Hematopoietic multipotent progenitor cell treated with erythropoietin and hydrocortisone succinate and interleukin-3 and kit ligand, for 17 days (in vitro differentiated cells): ENCODE measurements at regions not wholly inside any gene's neighbourhood (a gene's known extent, or its start where the extent isn't known, plus 50 kb on each side); places are given as distances from the start of the nearest gene placed in this dataset.

Experiments
- DNase-seq: peaks from one replicate; pipeline ENCODE4 v3.0.0-alpha.2; 2015; ENCODE audit warnings: low spot score

- DNase-seq: no peak
Measured at GRCh38 chr16:13393816-13394215, 492.4 kb downstream of the SHISA9 start.

GRCh38 chr16:13394488-13394887 lies 493.1 kb downstream of the SHISA9 start:
- no peak for DNase-seq

DNA sequence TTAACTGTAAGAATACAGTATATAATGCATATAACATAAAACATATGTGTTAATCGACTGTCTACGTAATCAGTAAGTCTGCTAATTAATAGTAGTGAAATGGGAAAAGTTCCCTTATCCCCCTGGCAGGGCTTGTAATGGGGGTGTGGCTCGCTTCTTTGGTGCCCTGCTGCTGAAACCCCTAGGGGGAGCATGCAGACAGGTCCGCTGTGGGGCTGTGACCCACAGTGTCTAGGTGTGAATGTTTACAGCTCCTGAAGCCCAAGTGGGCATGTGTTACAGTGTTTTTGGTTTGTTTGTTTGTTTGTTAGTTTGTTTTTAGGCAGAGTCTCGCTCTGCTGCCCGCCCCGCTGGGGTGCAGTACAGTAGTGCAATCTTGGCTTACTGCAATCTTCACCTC lies 495.7 kb downstream of the SHISA9 start:
- DNase-seq: no peak

GRCh38 chr16:13401641-13402040 lies 500.2 kb downstream of the SHISA9 start:
- DNase-seq: no peak

DNA sequence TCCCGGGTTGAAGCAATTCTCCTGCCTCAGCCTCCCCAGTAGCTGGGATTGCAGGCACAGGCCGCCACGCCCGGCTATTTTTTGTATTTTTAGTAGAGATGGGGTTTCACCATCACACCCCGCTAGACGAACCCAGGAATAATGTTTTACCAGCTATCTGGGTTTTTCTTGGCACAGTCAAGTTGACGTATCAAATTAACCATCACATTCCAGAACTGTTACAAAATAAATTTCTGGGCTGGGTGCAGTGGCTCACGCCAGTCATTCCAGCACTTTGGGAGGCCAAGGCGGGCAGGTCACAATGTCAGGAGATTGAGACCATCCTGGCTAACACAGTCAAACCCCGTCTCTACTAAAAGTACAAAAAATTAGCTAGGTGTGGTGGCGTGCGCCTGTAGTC lies 501.2 kb downstream of the SHISA9 start:
- no peak for DNase-seq

DNA sequence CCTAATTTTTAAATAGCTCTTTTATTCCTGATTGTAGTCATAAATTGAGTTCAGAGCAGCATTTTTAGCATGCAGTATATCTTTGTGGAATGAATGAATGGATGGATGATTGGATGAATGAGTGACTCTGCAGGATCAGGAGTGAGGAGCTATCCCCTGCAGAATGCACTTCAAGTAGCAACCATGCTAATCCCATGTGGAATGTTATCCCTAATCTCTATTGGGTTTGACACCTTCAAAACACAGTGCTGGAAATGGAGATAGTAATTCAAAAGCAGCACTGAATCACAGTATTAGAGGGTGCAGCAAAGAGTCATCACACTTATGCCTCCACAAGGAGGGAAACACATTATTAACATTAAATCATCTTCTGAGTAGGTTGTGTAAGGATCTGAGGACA lies 501.9 kb downstream of the SHISA9 start:
- no peak for DNase-seq

GRCh38 chr16:13414154-13414553 lies 505.8 kb upstream of the ERCC4 start:
- no peak for DNase-seq

DNA sequence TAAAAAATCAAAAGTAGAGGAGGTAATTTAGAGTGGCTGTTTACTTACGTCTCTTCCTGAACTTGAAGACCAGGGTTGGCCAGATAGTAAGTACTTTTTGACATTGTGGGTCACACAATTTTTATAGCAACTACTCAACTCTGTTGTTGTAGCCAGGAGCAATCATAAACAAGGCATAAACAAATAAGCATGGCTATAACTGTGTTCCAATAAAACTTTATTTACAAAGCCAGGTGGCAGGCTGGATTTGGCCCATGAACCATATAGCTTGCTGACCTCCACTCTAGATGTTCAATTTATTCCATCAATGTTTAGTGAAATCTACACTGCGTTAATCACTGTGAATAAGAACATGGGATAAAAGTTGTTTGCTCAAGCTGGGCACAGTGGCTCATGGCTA lies 500.4 kb upstream of the ERCC4 start:
- no peak for DNase-seq

DNA sequence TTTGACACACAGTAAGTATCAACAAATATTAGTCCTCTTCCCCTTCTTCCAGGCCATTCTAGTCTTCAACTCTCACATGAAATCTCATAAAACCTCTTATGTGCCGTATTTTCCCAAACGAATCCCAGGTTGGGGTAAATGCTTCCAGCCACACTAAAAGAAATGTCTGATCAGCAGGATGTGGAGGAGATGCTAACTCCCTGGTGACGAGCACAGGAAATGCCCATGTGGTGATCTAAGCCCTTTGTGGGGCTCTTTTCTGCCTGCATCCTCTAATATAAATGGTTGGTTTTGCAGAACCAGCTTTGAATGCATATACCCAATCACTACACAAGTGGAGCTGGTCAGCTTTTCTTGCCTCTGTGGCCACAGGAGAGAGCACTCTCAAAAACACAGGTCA lies 498.2 kb upstream of the ERCC4 start:
- DNase-seq: no peak

GRCh38 chr16:13425836-13426235 lies 494.1 kb upstream of the ERCC4 start:
- no peak for DNase-seq

- no peak for DNase-seq
Measured at GRCh38 chr16:13426269-13426668, 493.7 kb upstream of the ERCC4 start.

DNA sequence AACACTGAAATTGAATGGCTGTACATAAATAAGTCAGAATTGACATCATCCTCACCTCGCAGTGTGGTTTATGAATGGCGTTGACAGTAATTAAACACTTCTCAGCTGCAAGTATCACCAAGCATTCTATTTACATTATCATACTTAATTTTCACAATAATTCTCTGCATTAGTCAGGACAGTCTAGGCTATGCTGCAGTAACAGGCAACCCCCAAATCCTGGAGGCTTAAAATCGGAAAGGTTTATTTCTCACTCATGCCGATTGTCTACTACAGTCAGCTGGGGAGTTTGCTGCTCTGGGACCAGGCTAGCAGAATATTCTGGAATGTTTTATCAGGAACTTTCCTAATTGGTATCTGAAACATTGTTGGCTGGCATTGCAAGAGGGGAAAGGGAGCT lies 493.2 kb upstream of the ERCC4 start:
- DNase-seq: no peak

DNA sequence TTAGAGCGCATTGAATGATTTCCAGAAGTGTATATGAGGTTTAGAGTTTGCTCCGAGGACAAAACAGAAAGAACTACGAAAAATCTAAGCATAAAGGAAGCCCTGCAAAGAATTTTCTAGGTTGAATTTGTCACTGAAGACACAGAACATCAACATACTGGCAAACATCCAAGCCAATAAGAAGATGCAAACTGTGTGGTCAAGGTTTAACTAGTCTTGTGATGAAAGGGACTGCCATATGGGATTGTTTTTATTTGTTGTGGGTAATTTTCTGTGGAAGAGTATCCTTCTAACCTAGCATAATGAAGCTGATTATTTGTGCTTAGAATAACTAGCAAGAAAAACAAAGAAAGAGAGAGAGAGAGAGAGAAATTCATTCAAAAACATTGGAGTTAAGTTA lies 492.0 kb upstream of the ERCC4 start:
- DNase-seq: no peak

- DNase-seq: no peak
Measured at GRCh38 chr16:13429416-13429815, 490.5 kb upstream of the ERCC4 start.

DNA sequence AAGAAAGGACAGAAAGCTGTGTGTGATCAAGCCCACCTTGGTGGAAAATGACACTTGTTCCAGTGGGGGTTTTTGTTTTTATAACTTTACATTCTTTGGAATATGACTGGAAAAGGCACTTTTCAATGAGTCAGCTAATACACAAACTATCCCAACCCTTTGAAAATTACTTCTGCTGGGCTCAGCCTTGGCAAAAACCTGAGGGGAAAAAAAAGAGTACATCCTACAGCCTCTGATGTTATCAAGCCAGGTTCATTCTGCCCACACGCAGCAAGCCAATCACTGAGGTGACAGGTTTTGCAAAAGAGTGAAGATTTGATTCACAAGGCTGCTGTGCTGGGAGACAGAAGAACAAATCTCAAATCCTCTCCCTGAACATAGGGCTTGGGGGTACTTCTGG lies 484.5 kb upstream of the ERCC4 start:
- no peak for DNase-seq

DNA sequence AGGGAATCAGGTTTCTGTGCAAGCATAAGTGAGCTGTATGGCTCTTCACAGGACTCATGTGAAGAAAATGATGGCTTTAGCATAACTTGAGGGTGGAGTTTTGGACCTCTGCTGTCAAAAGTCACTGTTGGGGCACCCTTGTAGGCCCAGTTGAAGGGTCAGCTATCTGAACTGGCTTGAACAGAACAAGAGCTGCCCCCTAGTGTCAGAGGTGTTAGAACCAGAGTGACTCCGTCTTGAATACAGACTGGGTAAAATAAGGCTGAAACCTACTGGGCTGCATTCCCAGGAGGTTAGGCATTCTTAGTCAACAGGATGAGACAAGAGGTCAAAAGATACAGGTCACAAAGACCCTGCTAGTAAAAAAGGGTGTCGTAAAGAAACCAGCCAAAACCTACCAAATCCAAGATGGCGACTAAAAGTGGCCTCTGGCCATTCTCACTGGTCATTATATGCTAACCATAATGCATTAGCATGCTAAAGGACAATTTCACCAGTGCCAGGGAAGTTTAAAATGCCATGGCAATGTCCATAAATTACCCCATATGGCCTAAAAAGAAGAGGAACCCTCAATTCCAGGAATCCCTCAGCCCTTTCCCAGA lies 484.0 kb upstream of the ERCC4 start:
- DNase-seq: no peak

DNA sequence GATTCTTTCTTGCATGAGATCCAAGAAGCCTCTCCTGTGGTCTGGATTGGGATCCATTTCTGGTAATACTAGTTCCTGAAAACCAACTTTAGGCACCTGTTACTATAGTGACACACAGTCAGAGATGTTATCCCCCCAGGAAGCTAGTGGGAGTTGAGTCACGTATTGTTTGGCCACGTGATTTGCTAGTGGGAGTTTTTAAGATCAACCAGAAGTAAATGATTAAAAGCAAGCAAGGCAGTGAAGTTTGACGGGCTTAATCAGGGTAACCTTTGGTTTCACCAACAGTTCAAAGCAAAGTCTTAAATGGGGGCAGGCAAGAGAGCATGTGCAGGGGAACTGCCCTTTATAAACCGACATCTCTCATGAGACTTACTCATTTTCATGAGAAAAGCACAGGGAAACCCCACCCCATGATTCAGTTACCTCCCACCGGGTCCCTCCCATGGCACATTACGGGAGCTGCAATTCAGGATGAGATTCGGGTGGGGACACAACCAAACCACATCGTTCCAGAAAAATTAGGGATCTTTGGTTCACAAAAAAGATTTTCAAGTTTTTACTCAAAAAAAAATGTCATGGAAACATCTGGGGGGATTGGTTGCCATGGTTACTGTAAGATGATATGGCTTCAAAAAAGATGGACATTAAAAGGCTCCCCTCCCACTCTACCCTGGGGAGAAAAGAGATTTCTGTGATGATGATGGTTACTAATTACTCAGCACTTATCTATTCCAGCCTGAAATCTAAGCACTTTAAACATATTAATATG lies 483.1 kb upstream of the ERCC4 start:
- DNase-seq: no peak

- no peak for DNase-seq
Measured at GRCh38 chr16:13437413-13437795, 482.6 kb upstream of the ERCC4 start.

- DNase-seq: no peak
Measured at GRCh38 chr16:13438064-13438463, 481.9 kb upstream of the ERCC4 start.

DNA sequence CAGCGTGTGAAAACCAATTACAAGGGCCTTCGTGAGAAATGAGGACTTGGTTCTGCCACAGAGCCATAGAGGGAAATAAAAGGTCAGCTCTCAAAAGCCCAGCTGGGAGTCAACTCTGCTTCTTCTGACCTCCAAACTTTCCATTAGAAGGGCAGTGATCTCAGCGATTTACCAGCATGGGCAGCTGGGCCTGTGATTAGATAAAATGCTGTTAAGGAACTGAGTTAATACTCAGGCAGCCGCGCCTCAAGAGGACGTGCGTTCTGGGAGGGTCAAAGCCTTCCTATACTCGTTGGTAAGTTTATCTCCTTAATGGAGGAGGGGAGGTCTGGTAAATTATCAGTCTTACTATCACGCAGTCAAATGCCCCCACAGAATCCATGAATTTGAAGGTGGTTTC lies 480.2 kb upstream of the ERCC4 start:
- DNase-seq: no peak

- DNase-seq: no peak
Measured at GRCh38 chr16:13441675-13442074, 478.3 kb upstream of the ERCC4 start.

- no peak for DNase-seq
Measured at GRCh38 chr16:13448346-13448745, 471.6 kb upstream of the ERCC4 start.

DNA sequence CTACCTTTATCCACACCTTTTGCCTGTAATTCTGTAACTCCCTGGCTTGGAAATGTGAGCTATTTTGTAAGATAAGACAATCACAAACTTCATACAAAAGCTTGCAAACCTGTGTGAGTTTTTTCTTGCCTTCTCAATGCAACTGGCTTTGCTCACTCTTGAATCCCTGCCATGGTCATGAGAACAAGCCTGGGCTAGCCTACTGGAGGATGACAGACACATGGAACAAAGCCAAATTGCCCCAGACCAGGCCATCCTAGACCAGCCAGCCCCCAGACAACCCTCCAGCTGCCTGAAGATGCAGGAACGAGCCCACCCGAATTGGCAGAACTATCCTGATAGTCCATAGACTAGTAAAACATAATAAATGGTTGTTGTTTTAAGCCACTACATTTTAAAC lies 466.6 kb upstream of the ERCC4 start:
- no peak for DNase-seq

DNA sequence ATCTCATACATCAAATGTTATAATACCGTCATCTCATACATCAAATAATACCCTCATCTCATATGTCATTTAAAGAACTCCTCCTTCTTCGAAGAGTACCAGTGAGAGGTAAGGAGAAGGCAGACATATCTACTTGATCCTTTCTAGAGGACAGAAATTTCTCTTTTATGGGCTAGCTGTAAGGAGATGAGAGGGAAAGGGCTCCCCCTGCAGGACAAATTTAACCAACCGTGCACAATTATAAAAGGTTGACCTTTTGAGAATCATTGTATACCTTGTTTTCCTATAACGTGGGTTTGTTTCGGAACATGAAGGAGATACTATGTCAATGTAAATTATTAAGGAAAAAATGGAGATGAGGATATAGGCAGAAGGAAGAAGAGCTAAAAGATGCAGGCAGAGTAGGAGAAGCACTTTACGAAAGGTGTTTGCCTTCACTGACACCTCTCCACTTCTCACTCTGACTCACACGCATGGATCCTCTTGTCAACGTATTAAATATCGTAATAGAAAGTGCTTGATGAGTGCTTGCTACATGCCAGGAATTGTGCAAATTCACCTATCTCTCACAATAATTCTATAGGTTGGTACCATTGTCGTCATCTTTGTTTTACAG lies 465.9 kb upstream of the ERCC4 start:
- peak; percentile 6 for DNase-seq
